Esophagus muscularis mucosa (tissue), 4 donors: ENCODE measurements at regions not wholly inside any gene's neighbourhood (a gene's known extent, or its start where the extent isn't known, plus 50 kb on each side); places are given as distances from the start of the nearest gene placed in this dataset.

Experiments
- DNase-seq: peaks from one replicate; pipeline ENCODE4 v3.0.0-alpha.2; 2017; ENCODE audit errors: extremely low spot score
- H3K27ac ChIP-seq, 4 donors: fragments of 200-600 bp; sonication (generic); replicated peaks in 1 of 4; 1 replicate in 3 of 4; 2 replicates in 1 of 4; pipeline ENCODE4 v1.5.1; 2016 to 2019; ENCODE audit warnings: mild to moderate bottlenecking in 1 of 4
- H3K27me3 ChIP-seq, 4 donors: fragments of 200-600 bp; sonication (generic); one replicate each; pipeline versions ENCODE4 v1.5.1 to v1.6.0; 2016 to 2019
- H3K36me3 ChIP-seq, 4 donors: fragments of 200-600 bp; sonication (generic); one replicate each; pipeline ENCODE4 v1.5.1; 2016 to 2019
- H3K4me1 ChIP-seq, 4 donors: fragments of 200-600 bp; sonication (generic); one replicate each; pipeline ENCODE4 v1.5.1; 2016 to 2019
- H3K4me3 ChIP-seq, 4 donors: fragments of 200-600 bp; sonication (generic); 1 replicate in 2 of 4; 2 replicates in 2 of 4; pipeline ENCODE4 v1.5.1; 2016 to 2019; ENCODE audit warnings: mild to moderate bottlenecking in 4 of 4, moderate library complexity in 1 of 4
- H3K9me3 ChIP-seq, 4 donors: fragments of 200-600 bp; sonication (generic); 1 replicate in 3 of 4; 2 replicates in 1 of 4; pipeline ENCODE4 v1.5.1; 2016 to 2019
- CTCF ChIP-seq, 3 experiments: fragments of 200-600 bp in 2 of 3; fragments of 450-650 bp in 1 of 3; sonication (generic) in 2 of 3; IDR thresholded peaks; one replicate each; pipeline ENCODE4 v1.5.1; 2017 to 2019; ENCODE audit warnings: antibody characterized with exemption in 3 of 3, mild to moderate bottlenecking in 2 of 3, moderate library complexity in 1 of 3
- EP300 ChIP-seq: sonication (generic); formaldehyde crosslinking; IDR thresholded peaks from one replicate; pipeline ENCODE4 v1.6.1; 2017; ENCODE audit warnings: antibody characterized with exemption
- POLR2A ChIP-seq: fragments of 450-650 bp; IDR thresholded peaks from one replicate; pipeline ENCODE4 v1.6.1; 2017; ENCODE audit warnings: antibody characterized with exemption, moderate library complexity, mild to moderate bottlenecking, low read depth
- POLR2AphosphoS5 ChIP-seq, 2 donors: sonication (generic); formaldehyde crosslinking; IDR thresholded peaks; one replicate each; pipeline ENCODE4 v1.6.1; 2017; ENCODE audit warnings: antibody characterized with exemption in 2 of 2
- WGBS: methylation state at CpG from one replicate; pipeline ENCODE4 v1.1.5; 2018; 5-methylcytosine and 5-hydroxymethylcytosine counted together
- intact Hi-C: fragments of 100-400 bp; cut with DNase I; formaldehyde crosslinking; loops from one replicate; pipeline ENCODE4 v1.15.1; 2023

- intact Hi-C loops: no loop called here
- WGBS: 60% methylated on average over 8 of the region's 8 CpGs
- TF ChIP-seq EP300 (no peak), POLR2AphosphoS5 (IDR thresholded peaks at IDR 0.05) (peak in 1 of 2 donors; percentile 35)
- no peaks in the 10 kb centered on the region for H3K9me3 ChIP-seq
- H3K4me1 ChIP-seq: peaks cover 3 to 24% (median 15%) of the 10 kb centered on the region in 4 donors
- no peaks in the 10 kb centered on the region for H3K27me3 ChIP-seq
- H3K4me3 ChIP-seq: peak overlapping the region; percentile 30 to 51 (median 44)
- no peak for DNase-seq
- H3K36me3 ChIP-seq: no peaks in the 10 kb centered on the region
- peak overlapping the region; percentile 73 to 82 (median 78) for H3K27ac ChIP-seq
These were observed 65.2 kb upstream of the SMIM36 start for GRCh38 chr17:55576237-55576995.

GRCh38 chr17:55575058-55575636, 63.9 kb upstream of the SMIM36 start:
- peaks cover 3 to 24% (median 15%) of the 10 kb centered on the region in 4 donors for H3K4me1 ChIP-seq
- no peaks in the 10 kb centered on the region for H3K9me3 ChIP-seq
- no peaks in the 10 kb centered on the region for H3K27me3 ChIP-seq
- TF ChIP-seq POLR2A (no peak), CTCF (IDR thresholded peaks at IDR 0.05) (no peak), EP300 (no peak), POLR2AphosphoS5 (IDR thresholded peaks at IDR 0.05) (no peak)
- intact Hi-C loops: no loop called here
- peak overlapping the region in 3 of 4 donors; percentile 73 to 82 (median 77) for H3K27ac ChIP-seq
- no peaks in the 10 kb centered on the region for H3K36me3 ChIP-seq
- WGBS: 100% methylated on average over 4 of the region's 4 CpGs
- H3K4me3 ChIP-seq: no peak overlapping the region
- DNase-seq: no peak

- no peak for DNase-seq
- H3K36me3 ChIP-seq: no peaks in the 10 kb centered on the region
- peaks cover 3 to 25% (median 12%) of the 10 kb centered on the region in 4 donors for H3K4me1 ChIP-seq
- no peaks in the 10 kb centered on the region for H3K27me3 ChIP-seq
- no peak overlapping the region for H3K27ac ChIP-seq
- TF ChIP-seq EP300 (no peak), POLR2AphosphoS5 (IDR thresholded peaks at IDR 0.05) (no peak), CTCF (IDR thresholded peaks at IDR 0.05) (no peak), POLR2A (no peak)
- H3K4me3 ChIP-seq: no peak overlapping the region
- no peaks in the 10 kb centered on the region for H3K9me3 ChIP-seq
- WGBS: 91% methylated on average over 2 of the region's 2 CpGs
- intact Hi-C loops: no loop called here
These were observed 61.3 kb upstream of the SMIM36 start for GRCh38 chr17:55572599-55572998.

GRCh38 chr17:55572139-55572538, 60.9 kb upstream of the SMIM36 start:
- WGBS: 97% methylated on average over 4 of the region's 4 CpGs
- peaks cover 3 to 26% (median 10%) of the 10 kb centered on the region in 4 donors for H3K4me1 ChIP-seq
- TF ChIP-seq POLR2A (no peak), EP300 (no peak), CTCF (IDR thresholded peaks at IDR 0.05) (no peak), POLR2AphosphoS5 (IDR thresholded peaks at IDR 0.05) (no peak)

GRCh38 chr17:55571095-55571494, 59.8 kb upstream of the SMIM36 start:
- WGBS: 94% methylated on average over 2 of the region's 2 CpGs
- intact Hi-C loops: no loop called here
- H3K9me3 ChIP-seq: no peaks in the 10 kb centered on the region
- no peaks in the 10 kb centered on the region for H3K27me3 ChIP-seq
- no peak overlapping the region for H3K27ac ChIP-seq
- H3K4me3 ChIP-seq: no peak overlapping the region
- DNase-seq: no peak
- TF ChIP-seq EP300: no peak
- no peak for TF ChIP-seq CTCF (IDR thresholded peaks at IDR 0.05)
- no peak for TF ChIP-seq POLR2AphosphoS5 (IDR thresholded peaks at IDR 0.05)
- no peak for TF ChIP-seq POLR2A
- no peaks in the 10 kb centered on the region for H3K36me3 ChIP-seq
- peaks cover 0 to 15% (median 3%) of the 10 kb centered on the region in 4 donors for H3K4me1 ChIP-seq

More at GRCh38 chr17:55572139-55572538, 60.9 kb upstream of the SMIM36 start:
- intact Hi-C loops: no loop called here
- no peaks in the 10 kb centered on the region for H3K9me3 ChIP-seq
- DNase-seq: no peak
- H3K4me3 ChIP-seq: no peak overlapping the region
- no peaks in the 10 kb centered on the region for H3K36me3 ChIP-seq
- H3K27me3 ChIP-seq: no peaks in the 10 kb centered on the region
- H3K27ac ChIP-seq: no peak overlapping the region
